Uterus (tissue), 3 donors: ENCODE measurements at regions not wholly inside any gene's neighbourhood (a gene's known extent, or its start where the extent isn't known, plus 50 kb on each side); places are given as distances from the start of the nearest gene placed in this dataset.

Experiments used
- DNase-seq, 2 donors: peaks; one replicate each; pipeline ENCODE4 v3.0.0-alpha.2; 2019 to 2020
- H3K27ac ChIP-seq, 2 donors: fragments of 200-600 bp; sonication (generic); 1 replicate in 1 of 2; 2 replicates in 1 of 2; pipeline ENCODE4 v1.5.1; 2016 to 2018
- H3K27me3 ChIP-seq, 2 donors: fragments of 200-600 bp; sonication (generic); one replicate each; pipeline ENCODE4 v1.5.1; 2018 to 2019; ENCODE audit warnings: control low read depth in 1 of 2
- H3K36me3 ChIP-seq, 2 donors: fragments of 200-600 bp; sonication (generic); one replicate each; pipeline ENCODE4 v1.5.1; 2019; ENCODE audit warnings: control low read depth in 1 of 2
- H3K4me1 ChIP-seq, 2 donors: fragments of 200-600 bp; sonication (generic); one replicate each; pipeline ENCODE4 v1.5.1; 2018 to 2019; ENCODE audit warnings: control low read depth in 1 of 2
- H3K4me3 ChIP-seq, 2 donors: fragments of 200-600 bp; sonication (generic); 1 replicate in 1 of 2; 2 replicates in 1 of 2; pipeline ENCODE4 v1.5.1; 2018 to 2019; ENCODE audit warnings: mild to moderate bottlenecking in 1 of 2
- H3K9me3 ChIP-seq, 2 donors: fragments of 200-600 bp; sonication (generic); one replicate each; pipeline ENCODE4 v1.5.1; 2019; ENCODE audit warnings: control low read depth in 1 of 2
- CTCF ChIP-seq, 4 experiments: fragments of 200-600 bp in 2 of 4; fragments of 450-650 bp in 2 of 4; sonication (generic) in 2 of 4; IDR thresholded peaks; one replicate each; pipeline ENCODE4 v1.5.1; 2016 to 2019; ENCODE audit warnings: antibody characterized with exemption in 4 of 4, mild to moderate bottlenecking in 2 of 4, moderate library complexity in 1 of 4
- POLR2A ChIP-seq, 2 donors: fragments of 450-650 bp; IDR thresholded peaks; one replicate each; pipeline ENCODE4 v1.6.1; 2016; ENCODE audit warnings: antibody characterized with exemption in 2 of 2, mild to moderate bottlenecking in 1 of 2, moderate library complexity in 1 of 2
- intact Hi-C: fragments of 100-400 bp; cut with DNase I; formaldehyde crosslinking; loops from one replicate; pipeline ENCODE4 v1.15.1; 2023; ENCODE audit warnings: low total_unique reads
- donor health status: DM: yes; HTN: yes; CAD: no.

DNA sequence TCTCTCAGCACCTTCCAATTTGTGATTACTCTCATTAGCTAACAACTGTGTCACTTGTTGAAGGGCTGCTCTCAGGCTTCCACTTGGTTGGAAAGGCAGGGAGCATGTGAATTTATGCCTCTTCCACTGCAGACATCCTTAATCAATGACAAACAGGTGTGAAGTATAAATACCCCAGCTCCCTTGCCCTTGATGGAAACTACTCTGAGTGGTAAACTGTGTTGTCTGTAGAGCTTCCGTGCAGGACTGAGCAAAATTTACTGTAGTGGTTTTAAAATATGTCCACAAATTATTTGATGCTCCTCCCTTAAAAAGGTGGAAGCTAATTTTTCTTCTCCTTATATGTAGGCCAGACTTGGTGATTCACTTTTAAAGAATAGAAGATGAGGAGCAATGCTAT lies 253.0 kb upstream of the TBX18 start:
- intact Hi-C loops, result no loop called here
- TF ChIP-seq POLR2A (IDR thresholded peaks at IDR 0.05) (no peak), CTCF (IDR thresholded peaks at IDR 0.05) (no peak)
- Histone ChIP-seq H3K36me3 (no peaks in the 10 kb centered on the region), H3K9me3 (no peaks in the 10 kb centered on the region), H3K27ac (no peak overlapping the region), H3K4me1 (no peaks in the 10 kb centered on the region), H3K4me3 (no peak overlapping the region), H3K27me3 (no peaks in the 10 kb centered on the region)
- no peak for DNase-seq

DNA sequence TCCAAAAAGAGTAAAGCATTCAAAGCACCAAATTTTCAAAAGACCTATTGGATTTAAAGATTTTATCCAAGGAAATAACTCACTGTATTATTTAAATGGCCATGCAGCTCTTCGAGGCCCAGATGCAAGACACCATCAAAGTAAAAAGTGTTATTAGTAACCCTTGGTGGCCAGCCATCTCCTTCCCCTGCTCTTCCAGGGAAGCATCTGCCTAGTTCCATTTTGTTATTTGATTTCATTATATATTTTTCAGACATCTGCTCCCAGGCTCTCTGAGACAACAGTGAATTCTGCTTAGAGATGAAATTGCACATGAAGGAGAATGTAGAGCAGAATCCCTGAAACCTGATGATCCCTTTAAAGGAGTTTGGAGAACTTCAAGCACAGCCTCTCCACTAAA lies 252.3 kb upstream of the TBX18 start:
- TF ChIP-seq POLR2A (IDR thresholded peaks at IDR 0.05) (no peak), CTCF (IDR thresholded peaks at IDR 0.05) (no peak)
- Histone ChIP-seq H3K27me3 (no peaks in the 10 kb centered on the region), H3K27ac (no peak overlapping the region), H3K4me1 (no peaks in the 10 kb centered on the region), H3K36me3 (no peaks in the 10 kb centered on the region), H3K4me3 (no peak overlapping the region), H3K9me3 (no peaks in the 10 kb centered on the region)
- intact Hi-C loops, result no loop called here
- DNase-seq, result no peak

DNA sequence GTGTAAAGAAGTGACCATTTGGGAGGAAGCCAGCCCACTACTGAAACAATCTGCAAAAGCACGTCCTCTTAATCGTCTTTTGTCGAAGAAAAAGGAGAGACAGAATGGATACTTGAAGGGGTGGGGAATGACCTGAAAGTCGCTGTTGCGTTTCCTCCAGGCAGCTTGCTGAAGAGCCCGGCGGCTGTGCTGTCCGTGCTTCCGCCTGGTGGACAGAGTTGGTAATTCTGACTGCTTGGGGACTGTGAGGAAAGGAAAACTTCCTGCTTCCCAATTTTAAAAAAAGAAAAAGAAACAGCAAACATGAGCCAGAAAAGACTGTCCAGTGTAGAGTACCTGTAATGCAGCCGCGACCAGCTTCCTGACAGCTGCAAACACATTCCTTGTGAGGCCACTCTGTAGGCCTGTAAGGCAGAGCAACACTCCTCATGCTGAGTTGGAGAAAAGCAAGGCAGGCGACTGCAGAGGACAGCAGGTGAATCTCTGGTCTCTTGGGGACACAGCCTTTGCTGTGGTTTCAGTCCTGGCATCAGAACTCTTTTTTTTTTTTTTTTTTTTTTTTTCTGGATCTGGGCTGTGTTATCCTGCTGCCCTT lies 251.1 kb upstream of the TBX18 start:
- no peaks in the 10 kb centered on the region for H3K4me1 ChIP-seq
- no peaks in the 10 kb centered on the region for H3K36me3 ChIP-seq
- DNase-seq, result peak in 1 of 2 donors; percentile 34
- H3K27ac ChIP-seq, result no peak overlapping the region
- TF ChIP-seq POLR2A (IDR thresholded peaks at IDR 0.05), result no peak
- peak; percentile 29 to 55 (median 44) for TF ChIP-seq CTCF (IDR thresholded peaks at IDR 0.05)
- no peaks in the 10 kb centered on the region for H3K27me3 ChIP-seq
- H3K9me3 ChIP-seq, result no peaks in the 10 kb centered on the region
- intact Hi-C loops, result no loop called here
- H3K4me3 ChIP-seq, result no peak overlapping the region

- Histone ChIP-seq H3K9me3 (no peaks in the 10 kb centered on the region), H3K27me3 (no peaks in the 10 kb centered on the region), H3K4me1 (no peaks in the 10 kb centered on the region), H3K27ac (no peak overlapping the region), H3K36me3 (no peaks in the 10 kb centered on the region), H3K4me3 (no peak overlapping the region)
- TF ChIP-seq POLR2A (IDR thresholded peaks at IDR 0.05) (no peak), CTCF (IDR thresholded peaks at IDR 0.05) (no peak)
- intact Hi-C loops, result no loop called here
- no peak for DNase-seq
Measured at GRCh38 chr6:85010865-85011264, 246.5 kb upstream of the TBX18 start.

- no peaks in the 10 kb centered on the region for H3K4me1 ChIP-seq
- H3K36me3 ChIP-seq, result no peaks in the 10 kb centered on the region
- H3K9me3 ChIP-seq, result no peaks in the 10 kb centered on the region
- intact Hi-C loops, result no loop called here
- H3K27me3 ChIP-seq, result no peaks in the 10 kb centered on the region
- H3K4me3 ChIP-seq, result no peak overlapping the region
- H3K27ac ChIP-seq, result no peak overlapping the region
- TF ChIP-seq POLR2A (IDR thresholded peaks at IDR 0.05) (no peak), CTCF (IDR thresholded peaks at IDR 0.05) (no peak)
- DNase-seq, result no peak
Measured at GRCh38 chr6:85008296-85009009, 244.1 kb upstream of the TBX18 start.
